Progenitor cell of endocrine pancreas (in vitro differentiated cells): ENCODE measurements at regions not wholly inside any gene's neighbourhood (a gene's known extent, or its start where the extent isn't known, plus 50 kb on each side); places are given as distances from the start of the nearest gene placed in this dataset.

Source experiments
- DNase-seq: peaks from one replicate; pipeline ENCODE4 v3.0.0; 2021; ENCODE audit warnings: low spot score; ENCODE audit not compliant: unreplicated experiment
- H3K27ac Mint-ChIP-seq: 2 replicates; pipeline ENCODE4 v1.8.0; 2021; ENCODE audit warnings: mild to moderate bottlenecking, moderate library complexity, mixed read lengths
- H3K27me3 Mint-ChIP-seq: 2 replicates; pipeline ENCODE4 v1.8.0; 2021; ENCODE audit warnings: mixed read lengths
- H3K36me3 Mint-ChIP-seq: 2 replicates; pipeline ENCODE4 v1.8.0; 2022; ENCODE audit warnings: mixed read lengths; ENCODE audit not compliant: insufficient read depth
- H3K4me1 Mint-ChIP-seq: 2 replicates; pipeline ENCODE4 v1.8.0; 2021; ENCODE audit warnings: low read depth, mixed read lengths
- H3K4me3 Mint-ChIP-seq: 2 replicates; pipeline ENCODE4 v1.8.0; 2021; ENCODE audit warnings: low read depth, mild to moderate bottlenecking, moderate library complexity, mixed read lengths
- H3K9me3 Mint-ChIP-seq: 2 replicates; pipeline ENCODE4 v1.8.0; 2021; ENCODE audit warnings: low read depth, mixed read lengths
- TF ChIP-seq, protein P1 (sequence below): fragments of 200-600 bp; sonication (generic); IDR thresholded peaks from one replicate; pipeline ENCODE4 v1.5.0; 2021; ENCODE audit warnings: antibody characterized with exemption, mild to moderate bottlenecking; ENCODE audit not compliant: unreplicated experiment

DNA sequence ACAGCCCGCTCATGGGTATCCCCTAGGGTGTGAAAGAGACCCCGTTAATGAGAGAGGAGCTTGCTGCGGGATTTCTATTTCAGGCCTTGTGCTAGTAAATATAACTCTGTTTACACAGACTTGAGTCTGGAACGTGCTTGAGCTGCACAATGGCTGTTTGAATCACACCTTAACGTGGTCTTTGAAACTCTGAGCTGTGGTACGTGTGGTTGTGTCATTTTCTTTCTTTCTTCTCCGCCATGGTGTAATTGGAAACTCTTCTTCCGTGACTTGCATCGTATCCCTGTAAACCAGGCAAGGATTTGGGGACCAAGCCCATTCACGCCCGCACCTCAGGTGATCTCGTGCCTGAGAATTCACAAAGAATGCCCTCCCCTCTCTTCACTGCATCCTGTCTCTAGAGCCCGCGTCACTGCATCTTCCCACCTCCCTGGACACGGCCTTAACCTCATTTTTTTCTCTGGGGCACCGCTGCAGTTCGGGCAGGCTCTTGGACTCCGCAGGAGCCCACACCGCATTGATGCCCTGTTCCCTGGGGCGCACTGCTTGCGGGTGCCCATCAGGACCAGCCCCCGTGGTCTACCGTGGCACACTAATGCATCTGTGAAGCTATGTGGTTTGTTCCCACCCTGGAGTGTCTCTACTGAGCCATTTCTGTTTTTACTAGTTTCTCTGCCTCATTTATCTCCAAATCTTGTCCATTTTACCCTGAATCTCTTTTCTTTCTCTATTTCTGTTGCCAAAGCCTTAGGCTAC lies 78.4 kb upstream of the PARP11 start:
- peaks cover 12% of the 10 kb centered on the region for H3K27me3 Mint-ChIP-seq
- no peak for DNase-seq
- no peaks in the 10 kb centered on the region for H3K36me3 Mint-ChIP-seq
- no peak overlapping the region for H3K27ac Mint-ChIP-seq
- H3K4me3 Mint-ChIP-seq = no peak overlapping the region
- TF ChIP-seq, protein P1, sequence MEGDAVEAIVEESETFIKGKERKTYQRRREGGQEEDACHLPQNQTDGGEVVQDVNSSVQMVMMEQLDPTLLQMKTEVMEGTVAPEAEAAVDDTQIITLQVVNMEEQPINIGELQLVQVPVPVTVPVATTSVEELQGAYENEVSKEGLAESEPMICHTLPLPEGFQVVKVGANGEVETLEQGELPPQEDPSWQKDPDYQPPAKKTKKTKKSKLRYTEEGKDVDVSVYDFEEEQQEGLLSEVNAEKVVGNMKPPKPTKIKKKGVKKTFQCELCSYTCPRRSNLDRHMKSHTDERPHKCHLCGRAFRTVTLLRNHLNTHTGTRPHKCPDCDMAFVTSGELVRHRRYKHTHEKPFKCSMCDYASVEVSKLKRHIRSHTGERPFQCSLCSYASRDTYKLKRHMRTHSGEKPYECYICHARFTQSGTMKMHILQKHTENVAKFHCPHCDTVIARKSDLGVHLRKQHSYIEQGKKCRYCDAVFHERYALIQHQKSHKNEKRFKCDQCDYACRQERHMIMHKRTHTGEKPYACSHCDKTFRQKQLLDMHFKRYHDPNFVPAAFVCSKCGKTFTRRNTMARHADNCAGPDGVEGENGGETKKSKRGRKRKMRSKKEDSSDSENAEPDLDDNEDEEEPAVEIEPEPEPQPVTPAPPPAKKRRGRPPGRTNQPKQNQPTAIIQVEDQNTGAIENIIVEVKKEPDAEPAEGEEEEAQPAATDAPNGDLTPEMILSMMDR = no peak
- H3K9me3 Mint-ChIP-seq = peaks cover 8% of the 10 kb centered on the region
- peaks cover 3% of the 10 kb centered on the region for H3K4me1 Mint-ChIP-seq

- H3K9me3 Mint-ChIP-seq = peaks cover 7% of the 10 kb centered on the region
- no peak for DNase-seq
- H3K36me3 Mint-ChIP-seq = no peaks in the 10 kb centered on the region
- TF ChIP-seq, protein P1 = no peak
- H3K4me1 Mint-ChIP-seq = peaks cover 3% of the 10 kb centered on the region
- H3K27ac Mint-ChIP-seq = no peak overlapping the region
- H3K4me3 Mint-ChIP-seq = no peak overlapping the region
- peaks cover 19% of the 10 kb centered on the region for H3K27me3 Mint-ChIP-seq
These were observed 77.6 kb upstream of the PARP11 start for GRCh38 chr12:3950714-3951320.

GRCh38 chr12:3947781-3948180 lies 74.6 kb upstream of the PARP11 start:
- H3K4me3 Mint-ChIP-seq = no peak overlapping the region
- H3K27me3 Mint-ChIP-seq = peaks cover 33% of the 10 kb centered on the region
- H3K27ac Mint-ChIP-seq = no peak overlapping the region
- peaks cover 7% of the 10 kb centered on the region for H3K9me3 Mint-ChIP-seq
- H3K36me3 Mint-ChIP-seq = no peaks in the 10 kb centered on the region
- DNase-seq = no peak
- peaks cover 3% of the 10 kb centered on the region for H3K4me1 Mint-ChIP-seq
- TF ChIP-seq, protein P1 = no peak

DNA sequence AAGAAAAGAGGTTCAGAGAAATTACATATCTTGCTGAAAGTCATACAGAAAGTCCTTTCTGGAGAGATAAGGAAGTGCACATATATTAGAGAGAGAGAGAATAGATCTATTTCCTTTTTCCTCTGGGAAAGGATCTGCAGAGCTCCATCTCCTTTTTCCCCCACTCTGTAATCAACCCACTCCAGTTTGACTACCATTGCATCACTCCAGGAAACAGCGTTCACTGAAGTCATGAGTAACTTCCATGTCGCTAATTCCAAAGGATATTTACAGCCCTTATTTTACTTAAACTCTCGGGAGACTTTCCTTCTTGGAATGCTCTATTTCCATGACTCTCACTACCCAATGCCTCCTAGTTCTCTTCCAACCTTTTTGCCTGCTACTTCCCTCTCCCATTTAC lies 72.5 kb upstream of the PARP11 start:
- H3K4me1 Mint-ChIP-seq = peaks cover 2% of the 10 kb centered on the region
- no peak overlapping the region for H3K27ac Mint-ChIP-seq
- no peak overlapping the region for H3K4me3 Mint-ChIP-seq
- H3K9me3 Mint-ChIP-seq = peaks cover 4% of the 10 kb centered on the region
- no peaks in the 10 kb centered on the region for H3K36me3 Mint-ChIP-seq
- TF ChIP-seq, protein P1 = no peak
- DNase-seq = no peak
- peaks cover 33% of the 10 kb centered on the region for H3K27me3 Mint-ChIP-seq

DNA sequence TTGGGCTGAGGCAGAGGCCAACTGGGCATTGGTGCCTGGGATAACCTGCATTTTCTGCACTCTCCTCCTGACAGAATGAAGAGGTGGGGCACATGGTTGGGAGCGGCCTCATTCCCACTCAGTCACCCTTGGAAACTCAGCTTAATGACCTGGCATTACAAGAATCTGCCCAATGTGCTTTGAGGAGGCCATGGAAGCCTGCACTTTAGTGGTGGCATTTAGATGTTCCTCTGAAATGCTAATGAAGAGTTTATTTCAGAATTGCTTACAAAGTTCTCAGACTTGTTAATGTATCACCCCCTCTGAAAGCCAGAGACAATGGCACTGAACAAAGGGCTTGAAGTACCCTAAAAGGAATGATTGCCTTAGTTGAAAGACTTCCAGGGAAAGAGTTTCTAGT lies 71.4 kb upstream of the PARP11 start:
- no peak overlapping the region for H3K27ac Mint-ChIP-seq

More for the DNA sequence above, 71.4 kb upstream of the PARP11 start:
- H3K27me3 Mint-ChIP-seq = peaks cover 31% of the 10 kb centered on the region
- no peaks in the 10 kb centered on the region for H3K36me3 Mint-ChIP-seq
- H3K4me3 Mint-ChIP-seq = no peak overlapping the region
- DNase-seq = no peak
- TF ChIP-seq, protein P1 = no peak
- H3K9me3 Mint-ChIP-seq = peaks cover 3% of the 10 kb centered on the region
- H3K4me1 Mint-ChIP-seq = peaks cover 2% of the 10 kb centered on the region
